GM19438 (cell line): ENCODE measurements at regions not wholly inside any gene's neighbourhood (a gene's known extent, or its start where the extent isn't known, plus 50 kb on each side); places are given as distances from the start of the nearest gene placed in this dataset.

Source experiments
- ATAC-seq: cut with Tn5 transposase; IDR thresholded peaks from one replicate; pipeline ENCODE4 v1.9.1; 2021; ENCODE audit warnings: low read depth; ENCODE audit not compliant: unreplicated experiment

GRCh38 chr12:75908961-75909605 is 122.5 kb downstream of the PHLDA1 start:
- ATAC-seq: no peak

- ATAC-seq: no peak
Measured at GRCh38 chr12:75905922-75906321, 125.7 kb downstream of the PHLDA1 start.

- no peak for ATAC-seq
Measured at GRCh38 chr12:75900781-75901254, 130.8 kb downstream of the PHLDA1 start.

- ATAC-seq: no peak
Measured at GRCh38 chr12:75900226-75900625, 131.3 kb downstream of the PHLDA1 start.

- no peak for ATAC-seq
Measured at GRCh38 chr12:75894965-75895754, 136.4 kb downstream of the PHLDA1 start.

- no peak for ATAC-seq
Measured at GRCh38 chr12:75893765-75894164, 137.8 kb downstream of the PHLDA1 start.

GRCh38 chr12:75892731-75893408 is 138.7 kb downstream of the PHLDA1 start:
- ATAC-seq: no peak

GRCh38 chr12:75891072-75891471 is 140.5 kb downstream of the PHLDA1 start:
- ATAC-seq: no peak

GRCh38 chr12:75890660-75891059 is 140.9 kb downstream of the PHLDA1 start:
- no peak for ATAC-seq

- ATAC-seq: no peak
Measured at GRCh38 chr12:75890141-75890540, 141.4 kb downstream of the PHLDA1 start.

- no peak for ATAC-seq
Measured at GRCh38 chr12:75888874-75889613, 142.5 kb downstream of the PHLDA1 start.

- no peak for ATAC-seq
Measured at GRCh38 chr12:75888399-75888798, 143.2 kb downstream of the PHLDA1 start.

- no peak for ATAC-seq
Measured at GRCh38 chr12:75887979-75888378, 143.6 kb downstream of the PHLDA1 start.

GRCh38 chr12:75884465-75884985 is 147.1 kb downstream of the PHLDA1 start:
- no peak for ATAC-seq

- ATAC-seq: no peak
Measured at GRCh38 chr12:75883241-75883640, 148.3 kb downstream of the PHLDA1 start.

- ATAC-seq: no peak
Measured at GRCh38 chr12:75882421-75882820, 149.2 kb downstream of the PHLDA1 start.

GRCh38 chr12:75881920-75882319 is 149.7 kb downstream of the PHLDA1 start:
- no peak for ATAC-seq

GRCh38 chr12:75877763-75878621 is 153.6 kb downstream of the PHLDA1 start:
- no peak for ATAC-seq
